MM.1S (cell line): ENCODE measurements at regions not wholly inside any gene's neighbourhood (a gene's known extent, or its start where the extent isn't known, plus 50 kb on each side); places are given as distances from the start of the nearest gene placed in this dataset.

Experiments used
- DNase-seq: peaks from one replicate; pipeline ENCODE4 v3.0.0-alpha.2; 2015
- H2AFZ ChIP-seq: fragments of 300-600 bp; sonication (generic); 2 replicates; pipeline ENCODE4 v1.6.0; 2016; ENCODE audit warnings: antibody characterized with exemption, low read length
- H3F3A ChIP-seq: fragments of 300-600 bp; sonication (generic); 2 replicates; pipeline ENCODE4 v1.6.1; 2016; ENCODE audit warnings: mild to moderate bottlenecking, antibody characterized with exemption, low read length, moderate library complexity, mixed read lengths; ENCODE audit not compliant: insufficient read depth
- H3K27ac ChIP-seq: fragments of 300-600 bp; sonication (generic); 2 replicates; pipeline ENCODE4 v1.5.1; 2016; ENCODE audit warnings: mild to moderate bottlenecking, low read length
- H3K27me3 ChIP-seq: fragments of 300-600 bp; sonication (generic); replicated peaks from 2 replicates; pipeline ENCODE4 v1.6.0; 2016; ENCODE audit warnings: low read length; ENCODE audit not compliant: insufficient read depth
- H3K36me3 ChIP-seq: fragments of 300-600 bp; sonication (generic); replicated peaks from 2 replicates; pipeline ENCODE4 v1.6.1; 2016; ENCODE audit warnings: mild to moderate bottlenecking, low read length, mixed read lengths; ENCODE audit not compliant: insufficient read depth
- H3K4me1 ChIP-seq: fragments of 300-600 bp; sonication (generic); 2 replicates; pipeline ENCODE4 v1.6.1; 2016; ENCODE audit warnings: low read length, mixed read lengths
- H3K4me2 ChIP-seq: fragments of 300-600 bp; sonication (generic); 2 replicates; pipeline ENCODE4 v1.6.0; 2016; ENCODE audit warnings: low read depth, low read length
- H3K4me3 ChIP-seq: fragments of 300-600 bp; sonication (generic); 2 replicates; pipeline ENCODE4 v1.5.1; 2016; ENCODE audit warnings: low read length, mixed read lengths
- H3K79me2 ChIP-seq: fragments of 300-600 bp; sonication (generic); 2 replicates; pipeline ENCODE4 v1.6.1; 2016; ENCODE audit warnings: mixed run types, low read length, mixed read lengths
- H3K9ac ChIP-seq: fragments of 300-600 bp; sonication (generic); 2 replicates; pipeline ENCODE4 v1.6.1; 2016; ENCODE audit warnings: low read length, mixed read lengths
- H3K9me2 ChIP-seq: fragments of 300-600 bp; sonication (generic); replicated peaks from 2 replicates; pipeline ENCODE4 v1.6.1; 2016; ENCODE audit warnings: mild to moderate bottlenecking, low read length, mixed read lengths; ENCODE audit not compliant: insufficient read depth
- H3K9me3 ChIP-seq: fragments of 300-600 bp; sonication (generic); replicated peaks from 2 replicates; pipeline ENCODE4 v1.6.1; 2016; ENCODE audit warnings: mild to moderate bottlenecking, low read length, mixed read lengths; ENCODE audit not compliant: insufficient read depth
- H4K20me1 ChIP-seq: fragments of 300-600 bp; sonication (generic); 2 replicates; pipeline ENCODE4 v1.6.1; 2016; ENCODE audit warnings: mild to moderate bottlenecking, low read length, moderate library complexity, mixed read lengths; ENCODE audit not compliant: insufficient read depth
- EZH2 ChIP-seq: fragments of 300-600 bp; sonication (generic); optimal IDR thresholded peaks from 2 replicates; pipeline ENCODE3; 2017; ENCODE audit warnings: low read depth, mild to moderate bottlenecking, antibody characterized with exemption, low read length, mixed read lengths
- EZH2phosphoT487 ChIP-seq: fragments of 300-600 bp; sonication (generic); IDR thresholded peaks from 2 replicates; pipeline ENCODE4 v1.6.1; 2018; ENCODE audit warnings: antibody characterized with exemption, low read length
- TF ChIP-seq, protein P1 (sequence below): fragments of 300-600 bp; sonication (generic); IDR thresholded peaks from 2 replicates; pipeline ENCODE4 v1.5.1; 2016; ENCODE audit warnings: antibody characterized with exemption, low read length, mixed read lengths

DNA sequence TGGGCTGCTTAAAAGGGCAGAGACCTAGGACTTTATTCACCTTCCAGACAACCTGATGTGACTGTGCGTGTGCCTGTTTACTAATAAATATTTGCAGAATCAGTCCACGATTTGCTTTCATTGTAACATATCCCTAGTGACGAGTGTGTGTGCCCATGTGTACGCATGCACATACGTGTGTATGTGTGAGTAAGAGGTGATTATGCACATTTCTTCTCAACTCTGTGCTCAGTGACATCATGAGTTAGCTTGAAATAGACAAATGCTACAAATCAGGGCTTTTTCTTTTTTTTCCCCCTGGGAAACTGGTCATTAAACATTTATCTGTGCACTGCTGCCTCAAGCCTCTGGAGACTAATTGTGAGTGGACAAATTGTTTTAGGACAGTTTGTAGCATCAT, 242.6 kb upstream of the SOX4 start:
- Histone ChIP-seq H3K27me3 (no peaks in the 10 kb centered on the region), H3K4me1 (no peaks in the 10 kb centered on the region), H3K9me3 (no peaks in the 10 kb centered on the region), H3K36me3 (no peaks in the 10 kb centered on the region), H3K4me3 (no peak overlapping the region), H3K4me2 (no peak overlapping the region), H4K20me1 (no peaks in the 10 kb centered on the region), H2AFZ (no peak overlapping the region), H3K9me2 (no peaks in the 10 kb centered on the region), H3K27ac (no peak overlapping the region), H3F3A (no peaks in the 10 kb centered on the region), H3K9ac (no peak overlapping the region), H3K79me2 (no peaks in the 10 kb centered on the region)
- TF ChIP-seq EZH2phosphoT487 (no peak), EZH2 (no peak)
- TF ChIP-seq, protein P1, sequence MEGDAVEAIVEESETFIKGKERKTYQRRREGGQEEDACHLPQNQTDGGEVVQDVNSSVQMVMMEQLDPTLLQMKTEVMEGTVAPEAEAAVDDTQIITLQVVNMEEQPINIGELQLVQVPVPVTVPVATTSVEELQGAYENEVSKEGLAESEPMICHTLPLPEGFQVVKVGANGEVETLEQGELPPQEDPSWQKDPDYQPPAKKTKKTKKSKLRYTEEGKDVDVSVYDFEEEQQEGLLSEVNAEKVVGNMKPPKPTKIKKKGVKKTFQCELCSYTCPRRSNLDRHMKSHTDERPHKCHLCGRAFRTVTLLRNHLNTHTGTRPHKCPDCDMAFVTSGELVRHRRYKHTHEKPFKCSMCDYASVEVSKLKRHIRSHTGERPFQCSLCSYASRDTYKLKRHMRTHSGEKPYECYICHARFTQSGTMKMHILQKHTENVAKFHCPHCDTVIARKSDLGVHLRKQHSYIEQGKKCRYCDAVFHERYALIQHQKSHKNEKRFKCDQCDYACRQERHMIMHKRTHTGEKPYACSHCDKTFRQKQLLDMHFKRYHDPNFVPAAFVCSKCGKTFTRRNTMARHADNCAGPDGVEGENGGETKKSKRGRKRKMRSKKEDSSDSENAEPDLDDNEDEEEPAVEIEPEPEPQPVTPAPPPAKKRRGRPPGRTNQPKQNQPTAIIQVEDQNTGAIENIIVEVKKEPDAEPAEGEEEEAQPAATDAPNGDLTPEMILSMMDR: no peak
- no peak for DNase-seq

DNA sequence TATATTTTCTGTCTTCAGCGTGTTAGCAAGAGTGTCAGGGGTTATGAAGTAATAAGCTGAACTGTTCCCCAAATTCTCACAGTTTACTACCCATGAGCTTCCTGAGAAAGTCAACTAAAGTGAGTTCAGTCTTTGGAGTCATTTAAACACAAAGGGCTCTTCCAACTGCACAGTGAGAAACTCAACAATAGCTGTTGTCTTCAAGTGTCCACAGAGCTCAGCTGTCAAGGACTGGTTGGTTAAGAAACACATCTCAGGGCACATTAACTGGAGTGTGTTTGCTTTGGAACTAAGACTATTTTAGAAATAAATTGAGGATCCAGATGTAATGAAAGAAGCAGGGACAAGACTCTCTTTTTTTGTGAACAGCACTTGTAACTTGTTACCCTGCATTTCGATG, 241.4 kb upstream of the SOX4 start:
- Histone ChIP-seq H3F3A (no peaks in the 10 kb centered on the region), H3K4me2 (no peak overlapping the region), H4K20me1 (no peaks in the 10 kb centered on the region), H3K9me2 (no peaks in the 10 kb centered on the region), H3K9ac (no peak overlapping the region), H2AFZ (no peak overlapping the region), H3K4me3 (no peak overlapping the region), H3K27me3 (no peaks in the 10 kb centered on the region), H3K36me3 (no peaks in the 10 kb centered on the region), H3K27ac (no peak overlapping the region), H3K9me3 (no peaks in the 10 kb centered on the region), H3K4me1 (no peaks in the 10 kb centered on the region), H3K79me2 (no peaks in the 10 kb centered on the region)
- DNase-seq: no peak
- no peak for TF ChIP-seq EZH2phosphoT487
- TF ChIP-seq, protein P1: no peak
- no peak for TF ChIP-seq EZH2

DNA sequence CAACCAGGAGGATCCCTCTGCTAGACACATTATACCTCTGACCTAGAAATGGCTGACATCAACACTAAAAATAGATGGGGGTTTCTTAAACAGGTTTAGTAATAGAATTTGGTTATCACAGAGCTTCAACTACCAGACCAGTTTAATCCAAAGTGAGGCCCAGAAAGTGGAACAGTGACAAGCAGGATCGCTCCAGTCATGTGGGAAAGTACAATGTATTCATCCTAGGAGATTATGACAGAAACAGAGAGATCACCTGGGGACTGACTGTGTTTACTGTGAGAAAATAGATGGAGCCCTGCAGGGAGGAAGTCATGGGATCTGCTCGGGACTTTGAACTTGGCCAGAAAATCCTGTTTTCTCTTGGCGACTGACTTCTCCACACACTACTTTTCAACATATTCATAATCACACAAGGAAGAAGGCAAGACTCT, 238.7 kb upstream of the SOX4 start:
- no peak overlapping the region for H3K4me3 ChIP-seq
- H2AFZ ChIP-seq: no peak overlapping the region
- no peak overlapping the region for H3K9ac ChIP-seq
- H3K4me2 ChIP-seq: no peak overlapping the region
- no peaks in the 10 kb centered on the region for H4K20me1 ChIP-seq
- no peaks in the 10 kb centered on the region for H3F3A ChIP-seq
- no peaks in the 10 kb centered on the region for H3K79me2 ChIP-seq
- H3K27me3 ChIP-seq: no peaks in the 10 kb centered on the region
- no peak for DNase-seq
- H3K36me3 ChIP-seq: no peaks in the 10 kb centered on the region
- no peaks in the 10 kb centered on the region for H3K9me2 ChIP-seq
- H3K4me1 ChIP-seq: no peaks in the 10 kb centered on the region
- no peaks in the 10 kb centered on the region for H3K9me3 ChIP-seq
- no peak for TF ChIP-seq EZH2phosphoT487
- TF ChIP-seq, protein P1: no peak
- TF ChIP-seq EZH2: no peak
- H3K27ac ChIP-seq: no peak overlapping the region
